ENCODE measurements at regions not wholly inside any gene's neighbourhood (a gene's known extent, or its start where the extent isn't known, plus 50 kb on each side); places are given as distances from the start of the nearest gene placed in this dataset.

DNA sequence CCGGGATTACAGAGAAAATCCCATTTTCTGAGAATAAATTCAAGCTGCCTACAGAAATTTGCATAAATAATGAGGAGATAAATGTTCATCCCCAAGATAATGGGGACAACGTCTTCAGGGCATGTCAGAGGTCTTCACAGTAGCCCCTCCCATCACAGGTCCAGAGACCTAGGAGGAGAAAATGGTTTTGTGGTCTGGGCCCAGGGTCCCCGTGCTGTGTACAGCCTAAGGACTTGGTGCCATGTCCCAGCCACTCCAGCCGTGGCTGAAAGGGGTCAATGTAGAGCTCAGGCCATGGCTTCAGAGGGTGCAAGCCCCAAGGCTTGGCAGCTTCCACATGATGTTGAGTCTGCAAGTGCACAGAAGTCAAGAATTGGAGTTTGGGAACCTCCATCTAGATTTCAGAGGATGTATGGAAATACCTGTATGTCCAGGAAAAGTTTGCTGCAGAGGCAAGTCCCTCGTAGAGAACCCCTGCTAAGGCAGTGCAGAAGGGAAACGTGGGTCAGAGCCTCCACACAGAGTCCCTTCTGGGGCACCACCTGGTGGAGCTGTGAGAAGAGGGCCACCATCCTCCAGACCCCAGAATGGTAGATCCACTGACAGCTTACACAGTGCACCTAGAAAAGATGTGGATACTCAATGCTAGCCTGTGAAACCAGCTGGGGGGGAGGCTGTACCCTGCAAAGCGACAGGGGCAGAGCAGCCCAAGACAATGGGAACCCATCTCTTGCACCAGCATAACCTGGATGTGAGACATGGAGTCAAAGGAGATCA lies 176.3 kb downstream of the RASSF9 start:
- DNase-seq (ENCODE audit: low read depth), result no peak
- H3K4me3 ChIP-seq (ENCODE audit: low read depth, low read length), result no peak overlapping the region

DNA sequence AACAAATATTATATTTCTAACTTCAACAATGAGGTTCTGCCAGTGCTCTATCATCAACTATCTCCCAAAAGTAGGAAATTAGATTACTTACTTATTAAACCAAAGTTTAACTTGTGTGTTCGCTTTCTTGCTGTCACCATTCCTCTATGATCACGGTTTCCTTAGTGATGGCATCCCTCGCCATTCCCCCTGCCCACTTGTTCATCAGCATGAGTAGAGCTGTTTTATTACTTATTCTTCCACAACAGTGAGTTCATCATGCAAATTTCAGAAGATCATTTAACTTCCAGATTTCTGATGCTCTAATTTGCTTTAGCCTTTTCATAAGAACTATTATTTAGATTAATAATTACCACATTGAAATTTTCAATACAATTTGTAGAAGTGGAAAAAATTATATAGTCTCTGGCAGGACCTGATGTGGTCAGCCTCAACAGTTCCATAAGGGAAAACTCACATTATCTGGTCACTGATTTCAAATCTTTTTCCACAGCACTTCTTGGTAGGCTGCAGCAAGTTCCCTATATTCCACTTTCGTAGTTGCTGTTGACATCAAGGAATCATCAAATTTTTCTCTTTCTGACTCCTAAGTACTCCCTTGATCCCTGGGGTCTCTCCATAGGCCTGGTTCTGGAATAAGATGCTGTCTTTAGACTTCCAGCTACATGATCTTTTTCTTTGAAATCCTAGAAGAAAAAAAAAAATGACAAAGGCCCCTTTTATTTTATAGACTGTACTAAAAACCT lies 174.6 kb downstream of the RASSF9 start:
- DNase-seq (ENCODE audit: low read depth), result no peak
- H3K4me3 ChIP-seq (ENCODE audit: low read depth, low read length), result no peak overlapping the region

DNA sequence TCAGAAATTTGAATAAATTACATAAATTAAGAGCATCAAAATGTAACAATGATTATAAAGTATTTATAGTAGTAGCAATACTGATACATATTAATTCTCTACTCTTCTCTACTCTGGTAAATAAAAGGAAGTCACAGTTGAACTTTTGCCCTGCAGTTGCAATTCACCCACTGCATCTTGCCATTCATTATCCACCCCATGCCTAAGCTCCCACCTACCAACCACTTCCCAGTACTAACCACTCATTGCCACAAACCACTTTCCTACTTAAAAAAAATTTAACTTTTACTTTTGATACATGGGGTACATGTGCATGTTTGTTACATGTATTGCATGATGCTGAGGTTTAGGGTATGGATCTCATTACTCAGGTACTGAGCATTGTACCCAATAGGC lies 174.0 kb downstream of the RASSF9 start:
- no peak for DNase-seq (ENCODE audit: low read depth)
- H3K4me3 ChIP-seq (ENCODE audit: low read depth, low read length), result no peak overlapping the region

DNA sequence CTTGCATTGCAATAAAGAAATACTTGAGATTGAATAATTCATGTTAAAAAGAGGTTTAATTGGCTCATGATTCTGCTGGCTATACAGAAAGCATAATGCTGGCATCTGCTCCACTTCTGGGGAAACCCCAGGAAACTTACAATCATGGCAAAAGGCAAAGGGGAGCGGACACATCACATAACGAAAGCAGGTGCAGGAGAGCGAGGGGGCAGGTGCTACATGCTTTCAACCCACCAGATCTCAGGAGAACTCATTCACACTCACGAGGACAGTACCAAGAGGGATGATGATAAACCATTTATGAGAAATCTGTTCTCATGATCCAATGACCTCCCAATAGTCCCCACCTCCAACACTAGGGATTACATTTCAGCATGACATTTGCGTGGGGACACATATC lies 172.6 kb downstream of the RASSF9 start:
- no peak for DNase-seq (ENCODE audit: low read depth)
- no peak overlapping the region for H3K4me3 ChIP-seq (ENCODE audit: low read depth, low read length)

DNA sequence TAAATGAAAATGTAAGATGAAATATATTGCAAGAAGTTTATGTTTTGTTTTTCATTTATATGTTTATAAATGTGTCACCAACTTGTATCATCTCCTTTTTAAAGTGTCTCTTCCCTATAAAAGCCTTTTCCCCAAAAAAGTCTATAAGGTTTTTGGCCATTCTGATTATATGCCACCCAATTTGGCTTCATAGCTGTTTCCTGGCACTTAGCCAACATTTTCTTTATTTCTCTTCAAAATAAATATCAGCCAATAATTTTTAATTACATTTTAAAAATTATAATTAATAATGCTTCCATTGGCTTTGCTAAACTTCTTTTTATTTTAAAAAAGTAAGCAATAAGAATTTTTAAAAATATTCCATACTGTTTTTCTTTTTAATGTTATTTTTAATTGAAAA lies 171.8 kb downstream of the RASSF9 start:
- no peak overlapping the region for H3K4me3 ChIP-seq (ENCODE audit: low read depth, low read length)
- no peak for DNase-seq (ENCODE audit: low read depth)

DNA sequence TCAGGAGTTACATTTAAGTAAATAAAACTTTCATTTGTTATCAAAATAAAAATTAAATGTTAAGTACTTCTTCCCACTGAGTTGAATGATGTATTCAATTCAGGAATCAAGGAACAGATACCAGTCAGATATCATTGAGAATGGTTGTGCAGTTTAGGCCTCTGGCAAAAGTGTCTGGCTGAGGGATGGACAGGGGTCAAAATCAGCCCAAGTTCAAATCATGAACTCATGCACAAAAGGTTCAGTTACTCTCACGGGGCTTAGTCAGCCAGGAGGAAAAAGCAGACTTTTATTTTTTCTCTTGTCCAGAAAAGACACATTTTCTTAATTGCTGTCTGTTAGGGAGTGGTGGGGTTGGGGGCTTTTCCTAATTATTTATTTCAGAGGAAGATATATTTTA lies 166.3 kb downstream of the RASSF9 start:
- DNase-seq (ENCODE audit: low read depth), result no peak
- no peak overlapping the region for H3K4me3 ChIP-seq (ENCODE audit: low read depth, low read length)

DNA sequence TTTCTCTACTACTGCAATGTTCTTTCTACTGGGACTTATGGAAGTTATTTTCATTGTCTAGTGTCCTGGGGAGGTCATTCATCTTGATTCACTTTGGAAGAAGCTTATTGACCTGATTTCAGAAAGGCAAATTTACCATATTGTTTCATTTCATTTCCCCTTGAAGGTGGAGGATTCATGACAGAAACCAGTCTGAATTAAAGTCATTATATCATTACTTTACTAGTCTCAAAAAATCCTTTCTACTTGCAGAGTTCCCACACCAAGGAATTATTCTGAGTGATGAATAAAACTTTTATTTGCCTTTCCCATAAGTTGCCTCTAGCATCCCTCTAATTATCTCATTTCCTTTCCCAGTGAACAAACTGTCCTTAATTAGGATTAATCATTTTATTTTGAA lies 163.8 kb downstream of the RASSF9 start:
- no peak overlapping the region for H3K4me3 ChIP-seq (ENCODE audit: low read depth, low read length)

DNA sequence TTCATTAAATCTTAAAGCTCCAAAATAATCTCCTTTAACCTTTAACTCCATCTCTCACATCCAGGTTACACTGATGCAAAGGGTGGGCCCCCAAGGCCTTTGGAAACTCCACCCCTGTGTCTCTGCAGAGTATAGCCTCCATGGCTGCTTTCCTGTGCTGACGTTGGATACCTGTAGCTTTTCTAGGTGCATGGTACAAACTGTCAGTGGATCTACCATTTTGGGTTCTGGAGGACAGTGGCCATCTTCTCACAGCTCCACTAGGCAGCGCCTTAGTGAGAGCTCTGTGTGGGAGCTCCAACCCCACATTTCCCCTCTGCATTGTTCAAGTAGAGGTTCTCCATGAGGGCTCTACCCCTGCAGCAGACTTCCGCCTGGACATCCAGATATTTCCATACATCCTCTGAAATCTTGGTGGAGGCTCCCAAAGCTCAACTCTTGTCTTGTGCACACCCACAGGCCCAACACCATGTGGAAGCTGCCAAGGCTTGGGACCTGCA lies 162.2 kb downstream of the RASSF9 start:
- no peak overlapping the region for H3K4me3 ChIP-seq (ENCODE audit: low read depth, low read length)
- no peak for DNase-seq (ENCODE audit: low read depth)

More for the DNA sequence above, 163.8 kb downstream of the RASSF9 start:
- no peak for DNase-seq (ENCODE audit: low read depth)

DNA sequence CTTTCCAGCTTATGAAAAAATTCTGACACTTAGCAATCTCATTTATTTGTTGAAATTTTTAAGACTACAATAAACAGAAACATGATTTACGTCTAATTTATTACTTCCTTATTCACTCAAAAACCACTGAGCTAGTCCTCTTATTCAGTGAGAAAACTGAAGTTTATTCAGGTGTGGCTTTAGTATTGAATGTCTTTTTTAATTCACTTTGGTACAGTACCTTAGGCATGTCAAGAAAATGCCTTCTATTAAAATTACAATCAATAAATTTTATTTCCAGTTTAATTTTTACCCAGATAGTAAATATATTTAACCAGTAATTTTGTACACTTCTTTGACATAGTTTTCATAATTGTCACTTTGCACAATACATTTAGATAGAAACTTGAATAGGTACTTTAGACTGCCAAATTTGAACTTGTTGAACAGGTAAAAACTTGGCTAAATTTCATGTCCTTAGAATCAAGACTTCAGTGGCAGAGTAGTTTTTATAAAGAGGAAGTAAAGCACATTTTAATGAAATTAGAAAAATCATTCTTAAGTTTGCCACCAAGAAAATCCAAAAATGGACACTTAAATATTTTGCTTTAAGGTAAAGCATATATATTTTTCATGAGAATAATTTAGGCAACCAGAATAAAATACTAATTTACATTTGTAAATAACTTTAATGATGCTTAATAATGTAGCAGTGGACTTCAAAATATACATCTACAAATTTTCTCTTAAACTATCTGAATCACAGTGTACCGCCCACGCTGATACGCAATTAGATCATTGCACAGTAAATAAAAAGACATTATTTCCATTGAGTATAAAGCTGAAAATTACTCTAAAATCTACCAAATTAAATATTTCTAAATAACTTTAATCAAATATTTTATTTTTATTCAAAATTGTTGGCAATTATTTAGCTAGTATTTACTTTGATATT lies 159.1 kb downstream of the RASSF9 start:
- no peak overlapping the region for H3K4me3 ChIP-seq (ENCODE audit: low read depth, low read length)
- DNase-seq (ENCODE audit: low read depth), result no peak

DNA sequence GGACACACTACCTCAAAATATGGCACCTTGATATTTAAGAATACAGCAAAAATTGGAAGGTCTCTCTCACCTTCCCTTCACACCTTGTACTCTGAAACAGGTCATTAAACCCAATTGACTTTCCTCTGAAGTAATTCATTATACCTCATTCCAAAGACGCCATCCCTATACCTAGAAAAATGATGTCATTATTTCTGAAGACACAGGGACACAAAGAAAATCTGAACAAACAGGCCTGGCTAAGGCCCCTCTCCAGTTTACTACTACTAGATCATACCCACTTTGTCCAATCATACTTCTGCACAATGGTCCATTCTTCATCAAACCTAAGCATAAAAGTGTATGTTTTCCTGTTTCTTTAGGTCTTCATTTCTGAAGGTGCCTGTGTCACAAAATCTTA lies 156.9 kb downstream of the RASSF9 start:
- H3K4me3 ChIP-seq (ENCODE audit: low read depth, low read length), result no peak overlapping the region
- no peak for DNase-seq (ENCODE audit: low read depth)

DNA sequence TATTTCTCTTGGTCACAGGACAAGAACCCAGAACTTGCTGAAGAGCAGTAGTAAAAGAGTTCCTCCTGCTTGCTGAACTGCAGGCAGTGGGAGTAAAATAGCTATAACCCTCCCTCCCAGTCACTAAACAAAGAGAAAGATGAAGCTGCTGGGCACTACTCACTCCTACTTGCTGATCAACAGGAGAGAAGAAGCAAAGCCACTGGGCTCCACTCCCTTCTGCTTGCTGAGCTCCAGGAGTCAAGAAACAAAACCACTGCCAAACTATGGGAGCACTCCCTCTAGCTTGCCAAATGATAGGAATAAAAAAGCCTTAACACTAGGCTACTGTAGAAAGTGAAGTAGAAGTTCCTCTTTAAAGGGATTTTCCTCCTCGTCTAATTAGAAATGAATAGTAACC lies 155.3 kb downstream of the RASSF9 start:
- DNase-seq (ENCODE audit: low read depth), result no peak

DNA sequence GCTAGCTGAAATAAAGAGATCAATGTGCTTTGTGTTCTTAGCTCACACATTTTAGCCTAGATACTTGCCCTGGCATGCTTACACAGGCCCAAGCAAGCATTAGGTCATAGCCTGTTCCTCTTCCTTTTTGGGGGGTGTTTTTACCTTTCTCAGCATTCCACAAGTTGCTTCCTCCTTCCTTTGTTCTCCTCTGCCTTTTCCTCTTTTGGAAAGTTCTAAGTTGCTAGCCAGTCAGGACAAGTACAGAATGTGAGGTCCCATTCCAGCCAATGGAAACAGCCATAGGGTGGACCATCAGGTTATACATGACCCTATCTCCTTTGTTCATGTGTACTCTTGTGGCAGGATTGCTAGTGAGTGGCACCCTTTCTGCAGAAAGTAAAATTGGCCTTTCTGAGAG lies 154.9 kb downstream of the RASSF9 start:
- H3K4me3 ChIP-seq (ENCODE audit: low read depth, low read length), result no peak overlapping the region
- DNase-seq (ENCODE audit: low read depth), result no peak

More for the DNA sequence above, 155.3 kb downstream of the RASSF9 start:
- H3K4me3 ChIP-seq (ENCODE audit: low read depth, low read length), result no peak overlapping the region

DNA sequence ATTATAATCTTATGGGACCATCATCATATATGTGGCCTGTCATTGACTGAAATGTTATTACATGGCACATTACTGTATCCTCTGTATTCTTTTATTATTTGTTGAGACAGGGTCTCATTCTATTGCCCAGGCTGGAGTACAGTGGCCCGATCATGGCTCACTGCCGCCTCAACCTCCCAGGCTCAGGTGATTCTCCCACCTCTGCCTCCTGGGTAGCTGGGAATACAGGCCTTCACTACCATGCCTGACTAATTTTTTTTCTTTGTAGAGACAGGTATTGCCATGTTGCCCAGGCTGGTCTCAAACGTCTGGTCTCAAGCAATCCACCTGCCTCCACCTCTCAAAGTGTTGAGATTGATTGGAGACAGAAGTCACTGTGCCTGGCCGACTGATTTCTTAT lies 153.2 kb downstream of the RASSF9 start:
- H3K4me3 ChIP-seq (ENCODE audit: low read depth, low read length), result no peak overlapping the region
- no peak for DNase-seq (ENCODE audit: low read depth)

DNA sequence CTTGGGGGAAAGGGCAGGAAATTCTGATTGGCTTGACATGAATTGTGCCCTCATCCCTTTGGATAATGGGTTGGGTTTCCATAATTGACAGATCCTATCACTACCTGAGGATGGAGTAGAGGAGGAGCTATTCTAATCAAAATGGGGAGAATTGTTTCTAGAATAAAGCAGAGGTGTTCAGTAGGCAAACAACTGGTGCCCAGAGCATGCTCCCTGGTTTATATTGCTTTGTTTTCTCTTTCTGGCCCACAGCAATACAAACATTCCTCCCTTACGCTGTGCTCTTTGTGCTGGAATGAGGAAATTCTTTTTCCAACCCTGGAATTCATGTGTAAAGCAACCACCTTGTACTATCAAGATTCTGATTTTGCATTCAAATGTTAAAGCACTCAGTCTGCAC lies 147.4 kb downstream of the RASSF9 start:
- H3K4me3 ChIP-seq (ENCODE audit: low read depth, low read length), result no peak overlapping the region
- no peak for DNase-seq (ENCODE audit: low read depth)

DNA sequence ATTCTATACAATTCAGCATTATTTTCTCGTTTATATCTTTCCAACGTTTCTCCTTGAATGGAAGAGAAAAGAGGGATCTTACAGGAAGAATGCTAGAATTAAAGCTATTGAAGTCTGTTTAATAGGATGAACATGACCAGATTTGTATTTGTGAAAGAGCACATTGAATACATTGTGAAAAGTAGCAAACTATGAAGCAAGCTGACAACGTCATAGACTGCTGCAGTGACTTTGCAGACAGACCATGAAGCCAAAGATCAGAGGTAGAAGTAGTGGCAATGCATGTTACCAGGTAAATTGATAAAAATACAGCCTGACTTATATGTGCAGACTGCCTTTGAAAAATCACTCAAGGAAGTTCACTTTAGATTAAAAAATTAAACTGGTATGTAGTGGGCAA lies 146.1 kb downstream of the RASSF9 start:
- no peak overlapping the region for H3K4me3 ChIP-seq (ENCODE audit: low read depth, low read length)
- DNase-seq (ENCODE audit: low read depth), result no peak

DNA sequence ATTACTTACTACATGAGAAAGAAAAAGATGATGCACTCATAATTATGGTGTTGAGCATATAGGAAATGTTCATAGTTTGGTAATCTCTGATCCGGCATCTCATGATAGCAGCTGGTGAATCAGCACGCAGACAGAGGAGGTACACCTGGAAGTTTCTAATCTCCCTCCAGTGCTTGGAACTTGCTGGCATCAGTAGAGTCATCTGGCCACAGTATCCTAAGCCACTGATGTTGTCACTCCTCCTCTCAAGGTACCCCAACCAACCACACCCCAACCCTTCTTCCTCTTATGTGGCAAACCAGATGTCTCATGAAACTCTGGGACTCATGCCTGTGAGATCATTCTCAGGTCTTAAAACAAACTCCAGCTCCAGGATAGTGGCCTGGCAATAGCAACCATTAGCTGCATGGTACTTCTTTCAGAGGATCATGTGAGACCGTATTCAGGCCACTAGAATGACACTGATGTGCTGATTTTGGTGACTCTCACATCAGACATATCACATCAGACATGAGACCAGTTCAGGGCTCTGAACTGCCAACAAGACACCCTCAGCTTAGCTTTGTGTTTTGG lies 143.0 kb downstream of the RASSF9 start:
- no peak overlapping the region for H3K4me3 ChIP-seq (ENCODE audit: low read depth, low read length)
- no peak for DNase-seq (ENCODE audit: low read depth)

DNA sequence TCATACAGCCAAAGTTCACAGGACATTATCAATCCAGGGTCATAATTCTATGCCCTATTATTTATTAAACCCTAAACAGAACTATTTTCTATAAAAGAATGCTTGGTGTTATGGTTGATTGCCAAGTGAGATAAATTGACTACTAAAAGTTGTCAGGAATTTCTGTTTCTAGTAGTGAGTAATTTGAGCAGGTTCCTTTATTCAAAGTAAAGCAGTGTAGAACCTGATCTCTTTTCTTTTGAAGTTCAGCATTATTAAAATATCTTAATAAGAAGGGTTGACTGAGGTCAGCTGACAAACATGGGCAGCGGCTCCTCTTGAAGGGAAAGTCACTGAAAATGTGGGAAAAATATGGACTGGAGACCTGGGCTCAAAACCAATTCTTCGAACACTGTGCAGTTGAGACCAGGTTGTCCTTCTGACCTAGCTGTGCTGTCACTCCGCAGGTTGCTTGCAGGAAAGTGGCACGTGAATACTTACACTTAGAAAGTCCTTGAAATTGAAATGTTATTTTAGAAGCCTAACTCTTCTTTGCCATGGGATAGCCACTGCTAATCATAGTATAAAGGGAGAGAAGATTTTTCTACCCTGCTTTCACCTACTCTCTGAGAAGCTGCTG lies 141.0 kb downstream of the RASSF9 start:
- no peak for DNase-seq (ENCODE audit: low read depth)
- no peak overlapping the region for H3K4me3 ChIP-seq (ENCODE audit: low read depth, low read length)

DNA sequence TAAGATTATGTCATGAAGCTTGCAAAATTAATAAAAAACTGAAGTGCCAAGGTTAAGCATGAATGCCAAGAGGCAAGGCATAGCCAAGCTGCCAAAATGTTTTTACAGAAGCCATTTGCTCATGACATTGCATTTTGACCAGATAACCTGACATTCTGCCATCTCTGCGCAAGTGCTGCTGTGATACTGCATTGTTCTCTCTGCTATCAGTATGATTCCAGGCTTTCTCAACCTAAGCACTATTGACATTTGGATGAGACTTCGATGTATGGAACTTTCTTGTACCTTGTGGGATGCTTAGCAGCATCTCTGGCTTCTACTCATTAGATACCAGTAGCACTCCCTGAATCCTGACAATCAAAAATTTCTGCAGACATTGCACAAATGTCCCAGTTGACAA lies 139.2 kb downstream of the RASSF9 start:
- DNase-seq (ENCODE audit: low read depth), result no peak
- H3K4me3 ChIP-seq (ENCODE audit: low read depth, low read length), result no peak overlapping the region

DNA sequence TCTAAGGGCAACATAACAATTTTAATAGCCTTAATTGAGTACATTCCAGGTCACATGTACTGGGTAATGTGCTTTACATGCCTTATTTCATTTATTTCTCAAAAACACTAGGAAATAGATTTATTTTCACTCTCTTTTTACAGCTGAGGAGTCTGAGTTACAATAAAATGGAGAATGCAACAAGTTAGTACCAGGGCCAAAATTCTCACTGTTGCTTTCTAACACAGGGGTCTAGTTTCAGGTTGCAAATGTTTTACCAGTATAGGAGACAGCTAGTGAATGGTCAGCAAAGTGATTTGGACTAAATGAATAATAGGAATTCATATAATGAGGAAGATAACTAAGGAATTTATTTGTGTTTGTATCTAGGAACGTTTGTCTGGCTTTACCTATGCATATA lies 137.3 kb downstream of the RASSF9 start:
- H3K4me3 ChIP-seq (ENCODE audit: low read depth, low read length), result no peak overlapping the region

More for the DNA sequence above, 137.3 kb downstream of the RASSF9 start:
- DNase-seq (ENCODE audit: low read depth), result no peak
